ENCODE measurements at regions not wholly inside any gene's neighbourhood (a gene's known extent, or its start where the extent isn't known, plus 50 kb on each side); places are given as distances from the start of the nearest gene placed in this dataset.
"Not testable (repeated sequence)": the region's sequence is repeated elsewhere in the genome, so short reads cannot be mapped to it uniquely, and the experiment has no call there.

- ChIA-PET CTCF (interaction anchor here (0.6 kb wide), 1 partner anchor 101 kb away, joined by 3 read pairs; no protein-coding TSS in a partner anchor), POLR2A (no interaction called here)
Observed at GRCh38 chr4:43089730-43090129, 197.2 kb downstream of the GRXCR1 start.

GRCh38 chr4:43103048-43103447, 210.5 kb downstream of the GRXCR1 start:
- POLR2A ChIA-PET, result no interaction called here
- CTCF ChIA-PET, result no interaction called here

GRCh38 chr4:43112139-43112538, 219.6 kb downstream of the GRXCR1 start:
- CTCF ChIA-PET, result no interaction called here
- POLR2A ChIA-PET, result no interaction called here

GRCh38 chr4:43113196-43113595, 220.7 kb downstream of the GRXCR1 start:
- CTCF ChIA-PET, result no interaction called here

GRCh38 chr4:43126595-43126994, 234.1 kb downstream of the GRXCR1 start:
- ChIA-PET POLR2A (no interaction called here), CTCF (no interaction called here)

More at GRCh38 chr4:43113196-43113595, 220.7 kb downstream of the GRXCR1 start:
- POLR2A ChIA-PET, result no interaction called here

GRCh38 chr4:43130228-43131021, 237.9 kb downstream of the GRXCR1 start:
- POLR2A ChIA-PET, result no interaction called here
- CTCF ChIA-PET, result no interaction called here

- ChIA-PET POLR2A (no interaction called here), CTCF (no interaction called here)
Observed at GRCh38 chr4:43132010-43132582, 239.6 kb downstream of the GRXCR1 start.

GRCh38 chr4:43133566-43133965, 241.1 kb downstream of the GRXCR1 start:
- CTCF ChIA-PET, result no interaction called here
- POLR2A ChIA-PET, result no interaction called here

GRCh38 chr4:43136752-43137151, 244.2 kb downstream of the GRXCR1 start:
- ChIA-PET POLR2A (no interaction called here), CTCF (no interaction called here)

GRCh38 chr4:43146198-43146597, 253.7 kb downstream of the GRXCR1 start:
- CTCF ChIA-PET, result no interaction called here
- POLR2A ChIA-PET, result no interaction called here

- CTCF ChIA-PET, result no interaction called here
- POLR2A ChIA-PET, result no interaction called here
Observed at GRCh38 chr4:43148481-43148880, 256.0 kb downstream of the GRXCR1 start.

GRCh38 chr4:43163101-43163792, 270.7 kb downstream of the GRXCR1 start:
- CTCF ChIA-PET, result no interaction called here
- POLR2A ChIA-PET, result no interaction called here

- CTCF ChIA-PET, result no interaction called here
- POLR2A ChIA-PET, result no interaction called here
Observed at GRCh38 chr4:43189741-43190140, 297.2 kb downstream of the GRXCR1 start.

- POLR2A ChIA-PET, CTCF ChIA-PET: not testable (repeated sequence)
Observed at GRCh38 chr4:43212576-43212975, 320.1 kb downstream of the GRXCR1 start.

GRCh38 chr4:43223820-43224219, 331.3 kb downstream of the GRXCR1 start:
- POLR2A ChIA-PET, result no interaction called here
- CTCF ChIA-PET, result no interaction called here

- CTCF ChIA-PET, result no interaction called here
- POLR2A ChIA-PET, result no interaction called here
Observed at GRCh38 chr4:43224559-43224958, 332.0 kb downstream of the GRXCR1 start.

- POLR2A ChIA-PET, result no interaction called here
- CTCF ChIA-PET, result no interaction called here
Observed at GRCh38 chr4:43233321-43233720, 340.8 kb downstream of the GRXCR1 start.

GRCh38 chr4:43234626-43235415, 342.3 kb downstream of the GRXCR1 start:
- ChIA-PET POLR2A (no interaction called here), CTCF (no interaction called here)

- CTCF ChIA-PET, result no interaction called here
- POLR2A ChIA-PET, result no interaction called here
Observed at GRCh38 chr4:43238008-43238407, 345.5 kb downstream of the GRXCR1 start.

GRCh38 chr4:43238585-43238984, 346.1 kb downstream of the GRXCR1 start:
- ChIA-PET POLR2A (no interaction called here), CTCF (no interaction called here)

GRCh38 chr4:43241104-43241503, 348.6 kb downstream of the GRXCR1 start:
- ChIA-PET POLR2A (no interaction called here), CTCF (no interaction called here)
